H9 (cell line): ENCODE measurements at regions not wholly inside any gene's neighbourhood (a gene's known extent, or its start where the extent isn't known, plus 50 kb on each side); places are given as distances from the start of the nearest gene placed in this dataset.

Experiments used
- DNase-seq: peaks from one replicate; pipeline ENCODE4 v3.0.0-alpha.2; 2017
- H2AFZ ChIP-seq: one replicate; pipeline ENCODE4 v1.6.1; 2013; ENCODE audit warnings: mild to moderate bottlenecking, low read length, control low read depth, moderate library complexity
- H2AK5ac ChIP-seq: 2 replicates; pipeline ENCODE4 v1.6.1; 2013; ENCODE audit warnings: low read length, control low read depth, mixed read lengths; ENCODE audit not compliant: insufficient read length
- H2BK120ac ChIP-seq: one replicate; pipeline ENCODE4 v1.6.1; 2013; ENCODE audit warnings: low read depth, mild to moderate bottlenecking, low read length, control low read depth, inconsistent platforms; ENCODE audit not compliant: poor library complexity, severe bottlenecking
- H2BK12ac ChIP-seq: 2 replicates; pipeline ENCODE4 v1.6.1; 2013; ENCODE audit warnings: low read length, control low read depth, mixed read lengths, low read depth; ENCODE audit not compliant: insufficient read length
- H2BK15ac ChIP-seq: 2 replicates; pipeline ENCODE4 v1.6.1; 2013; ENCODE audit warnings: low read depth, low read length, control low read depth
- H2BK20ac ChIP-seq: one replicate; pipeline ENCODE4 v1.6.1; 2013; ENCODE audit warnings: low read depth, mild to moderate bottlenecking, low read length, control low read depth, inconsistent platforms; ENCODE audit not compliant: poor library complexity, severe bottlenecking
- H2BK5ac ChIP-seq: 2 replicates; pipeline ENCODE4 v1.6.1; 2013; ENCODE audit warnings: low read length, control low read depth, mixed read lengths; ENCODE audit not compliant: insufficient read length
- H3K14ac ChIP-seq: 2 replicates; pipeline ENCODE4 v1.6.1; 2013; ENCODE audit warnings: low read length, control low read depth; ENCODE audit not compliant: insufficient read depth
- H3K18ac ChIP-seq: 2 replicates; pipeline ENCODE4 v1.6.1; 2013; ENCODE audit warnings: low read depth, mild to moderate bottlenecking, mixed read lengths, low read length, control low read depth; ENCODE audit not compliant: insufficient read length
- H3K23ac ChIP-seq: 2 replicates; pipeline ENCODE4 v1.6.1; 2013; ENCODE audit warnings: low read length, control low read depth, mixed read lengths, low read depth; ENCODE audit not compliant: insufficient read length
- H3K23me2 ChIP-seq: 2 replicates; pipeline ENCODE4 v1.6.1; 2013; ENCODE audit warnings: low read depth, mild to moderate bottlenecking, mixed read lengths, low read length, control low read depth; ENCODE audit not compliant: insufficient read length, poor library complexity, severe bottlenecking
- H3K27ac ChIP-seq: 2 replicates; pipeline ENCODE4 v1.5.1; 2013; ENCODE audit warnings: low read length, control low read depth, mixed read lengths, low read depth; ENCODE audit not compliant: insufficient read length
- H3K27me3 ChIP-seq: 2 replicates; pipeline ENCODE4 v1.6.1; 2013; ENCODE audit warnings: low read length, control low read depth, inconsistent platforms; ENCODE audit not compliant: insufficient read depth
- H3K4ac ChIP-seq: 2 replicates; pipeline ENCODE4 v1.6.1; 2013; ENCODE audit warnings: low read depth, mild to moderate bottlenecking, control low read depth, inconsistent platforms, low read length, moderate library complexity
- H3K4me1 ChIP-seq: 2 replicates; pipeline ENCODE4 v1.6.1; 2013; ENCODE audit warnings: low read length, control low read depth, inconsistent platforms; ENCODE audit not compliant: insufficient read depth
- H3K4me2 ChIP-seq: 2 replicates; pipeline ENCODE4 v1.6.1; 2013; ENCODE audit warnings: low read length, control low read depth, mixed read lengths; ENCODE audit not compliant: insufficient read length, insufficient read depth
- H3K56ac ChIP-seq: 2 replicates; pipeline ENCODE4 v1.6.1; 2013; ENCODE audit warnings: low read depth, mild to moderate bottlenecking, mixed read lengths, low read length, control low read depth; ENCODE audit not compliant: insufficient read length
- H3K79me1 ChIP-seq: 2 replicates; pipeline ENCODE4 v1.6.1; 2013; ENCODE audit warnings: low read depth, mild to moderate bottlenecking, moderate library complexity, low read length, control low read depth, inconsistent platforms; ENCODE audit not compliant: insufficient read depth, poor library complexity, severe bottlenecking
- H3K79me2 ChIP-seq: 2 replicates; pipeline ENCODE4 v1.6.1; 2013; ENCODE audit warnings: low read length, control low read depth, inconsistent platforms; ENCODE audit not compliant: insufficient read depth
- H3K9ac ChIP-seq: 2 replicates; pipeline ENCODE4 v1.6.1; 2013; ENCODE audit warnings: low read length, control low read depth, mixed read lengths; ENCODE audit not compliant: insufficient read length; ENCODE audit errors: extremely low read depth
- H3K9me3 ChIP-seq: one replicate; pipeline ENCODE4 v1.6.1; 2013; ENCODE audit warnings: low read depth, low read length, inconsistent platforms; ENCODE audit not compliant: control insufficient read depth
- H3T11ph ChIP-seq: one replicate; pipeline ENCODE4 v1.6.1; 2013; ENCODE audit warnings: mild to moderate bottlenecking, low read length, control low read depth, inconsistent platforms
- H4K20me1 ChIP-seq: one replicate; pipeline ENCODE4 v1.6.1; 2013; ENCODE audit not compliant: control insufficient read depth, insufficient read length, insufficient read depth
- H4K5ac ChIP-seq: 2 replicates; pipeline ENCODE4 v1.6.1; 2013; ENCODE audit warnings: low read depth, mild to moderate bottlenecking, mixed read lengths, low read length, control low read depth; ENCODE audit not compliant: insufficient read length
- H4K8ac ChIP-seq: replicated peaks from 2 replicates; pipeline ENCODE4 v1.6.1; 2013; ENCODE audit warnings: low read length, control low read depth, mixed read lengths, low read depth; ENCODE audit not compliant: insufficient read length
- H4K91ac ChIP-seq: 2 replicates; pipeline ENCODE4 v1.6.1; 2013; ENCODE audit warnings: low read depth, mild to moderate bottlenecking, moderate library complexity, mixed read lengths, low read length, control low read depth; ENCODE audit not compliant: insufficient read length
- H3K27ac Mint-ChIP-seq, 3 experiments: 2 replicates in 2 of 3; 3 replicates in 1 of 3; pipeline ENCODE4 v1.8.0; 2020 to 2021; ENCODE audit warnings: mixed read lengths in 3 of 3, mild to moderate bottlenecking in 1 of 3, moderate library complexity in 1 of 3
- H3K27me3 Mint-ChIP-seq: 2 replicates; pipeline ENCODE4 v1.8.0; 2021; ENCODE audit warnings: low read depth, mild to moderate bottlenecking, moderate library complexity, mixed read lengths
- H3K36me3 Mint-ChIP-seq, 3 experiments: 2 replicates in 2 of 3; 3 replicates in 1 of 3; pipeline ENCODE4 v1.8.0; 2020 to 2021; ENCODE audit warnings: low read depth in 3 of 3, mixed read lengths in 3 of 3; ENCODE audit not compliant: insufficient read depth in 1 of 3
- H3K4me1 Mint-ChIP-seq, 2 experiments: 2 replicates each; pipeline ENCODE4 v1.8.0; 2020; ENCODE audit warnings: mixed read lengths in 2 of 2
- H3K4me3 Mint-ChIP-seq, 2 experiments: 2 replicates in 1 of 2; 3 replicates in 1 of 2; pipeline ENCODE4 v1.8.0; 2020 to 2021; ENCODE audit warnings: mild to moderate bottlenecking in 2 of 2, mixed read lengths in 2 of 2, moderate library complexity in 1 of 2
- H3K9me3 Mint-ChIP-seq, 2 experiments: 2 replicates in 1 of 2; 3 replicates in 1 of 2; pipeline ENCODE4 v1.8.0; 2020; ENCODE audit warnings: mild to moderate bottlenecking in 2 of 2, mixed read lengths in 2 of 2, moderate library complexity in 1 of 2
- TF ChIP-seq, protein P1 (sequence below): fragments of 200-600 bp; sonication (generic); conservative IDR thresholded peaks from 3 replicates; pipeline ENCODE4 v1.8.0; 2021; ENCODE audit warnings: antibody characterized with exemption, mild to moderate bottlenecking

DNA sequence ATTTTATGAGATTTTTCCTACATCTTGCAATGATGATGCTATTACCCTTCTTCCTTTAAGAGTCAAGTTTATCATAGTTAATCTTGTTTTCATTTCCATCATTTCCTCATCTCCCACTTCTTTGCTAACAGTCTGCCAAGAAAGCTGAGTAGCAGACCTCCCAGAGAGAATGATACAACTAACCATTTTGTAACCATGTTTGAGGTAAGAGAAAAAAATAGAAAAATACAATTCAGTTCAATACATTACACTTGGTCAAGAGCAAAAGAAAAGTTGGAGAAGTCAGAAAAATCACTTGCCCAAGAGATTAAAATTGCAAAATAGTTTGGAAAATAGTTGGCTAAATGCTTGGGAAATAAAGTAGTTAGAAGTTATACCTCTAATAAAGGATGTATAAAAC lies 154.4 kb downstream of the ABCA8 start:
- no peak overlapping the region for H2BK12ac ChIP-seq
- H3K79me2 ChIP-seq: no peaks in the 10 kb centered on the region
- no peak overlapping the region for H3K4me2 ChIP-seq
- no peak overlapping the region for H3T11ph ChIP-seq
- H3K9ac ChIP-seq: no peak overlapping the region
- H3K23me2 ChIP-seq: no peaks in the 10 kb centered on the region
- TF ChIP-seq, protein P1, sequence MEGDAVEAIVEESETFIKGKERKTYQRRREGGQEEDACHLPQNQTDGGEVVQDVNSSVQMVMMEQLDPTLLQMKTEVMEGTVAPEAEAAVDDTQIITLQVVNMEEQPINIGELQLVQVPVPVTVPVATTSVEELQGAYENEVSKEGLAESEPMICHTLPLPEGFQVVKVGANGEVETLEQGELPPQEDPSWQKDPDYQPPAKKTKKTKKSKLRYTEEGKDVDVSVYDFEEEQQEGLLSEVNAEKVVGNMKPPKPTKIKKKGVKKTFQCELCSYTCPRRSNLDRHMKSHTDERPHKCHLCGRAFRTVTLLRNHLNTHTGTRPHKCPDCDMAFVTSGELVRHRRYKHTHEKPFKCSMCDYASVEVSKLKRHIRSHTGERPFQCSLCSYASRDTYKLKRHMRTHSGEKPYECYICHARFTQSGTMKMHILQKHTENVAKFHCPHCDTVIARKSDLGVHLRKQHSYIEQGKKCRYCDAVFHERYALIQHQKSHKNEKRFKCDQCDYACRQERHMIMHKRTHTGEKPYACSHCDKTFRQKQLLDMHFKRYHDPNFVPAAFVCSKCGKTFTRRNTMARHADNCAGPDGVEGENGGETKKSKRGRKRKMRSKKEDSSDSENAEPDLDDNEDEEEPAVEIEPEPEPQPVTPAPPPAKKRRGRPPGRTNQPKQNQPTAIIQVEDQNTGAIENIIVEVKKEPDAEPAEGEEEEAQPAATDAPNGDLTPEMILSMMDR: no peak
- H2BK5ac ChIP-seq: no peak overlapping the region
- no peak overlapping the region for H3K27ac ChIP-seq
- Mint-ChIP-seq H3K27ac (no peak overlapping the region), H3K4me3 (no peak overlapping the region), H3K4me1 (peaks cover 0 to 5% of the 10 kb centered on the region in 2 experiments; a peak in 1 of 4 replicates), H3K9me3 (peaks cover 5% of the 10 kb centered on the region in 2 experiments; a peak in 2 of 5 replicates), H3K27me3 (peaks cover 2% of the 10 kb centered on the region; the same call in 1 of the 2 replicates), H3K36me3 (peaks cover 0 to 10% (median 0%) of the 10 kb centered on the region in 3 experiments; a peak in 2 of 7 replicates)
- H3K14ac ChIP-seq: no peak overlapping the region
- no peak overlapping the region for H3K18ac ChIP-seq
- H3K56ac ChIP-seq: no peak overlapping the region
- H4K20me1 ChIP-seq: no peaks in the 10 kb centered on the region
- H3K79me1 ChIP-seq: no peaks in the 10 kb centered on the region
- H4K8ac ChIP-seq: no peak overlapping the region
- no peak overlapping the region for H2BK15ac ChIP-seq
- H4K5ac ChIP-seq: no peak overlapping the region
- H3K9me3 ChIP-seq: no peaks in the 10 kb centered on the region
- no peak overlapping the region for H4K91ac ChIP-seq
- no peak for DNase-seq
- H3K27me3 ChIP-seq: no peaks in the 10 kb centered on the region
- no peak overlapping the region for H2AFZ ChIP-seq
- H2AK5ac ChIP-seq: no peak overlapping the region
- no peaks in the 10 kb centered on the region; the same call in 1 of the 2 replicates for H3K4me1 ChIP-seq
- no peak overlapping the region for H3K23ac ChIP-seq
- H2BK20ac ChIP-seq: no peak overlapping the region
- H2BK120ac ChIP-seq: no peak overlapping the region
- H3K4ac ChIP-seq: no peak overlapping the region
